ENCODE measurements at regions not wholly inside any gene's neighbourhood (a gene's known extent, or its start where the extent isn't known, plus 50 kb on each side); places are given as distances from the start of the nearest gene placed in this dataset.

DNA sequence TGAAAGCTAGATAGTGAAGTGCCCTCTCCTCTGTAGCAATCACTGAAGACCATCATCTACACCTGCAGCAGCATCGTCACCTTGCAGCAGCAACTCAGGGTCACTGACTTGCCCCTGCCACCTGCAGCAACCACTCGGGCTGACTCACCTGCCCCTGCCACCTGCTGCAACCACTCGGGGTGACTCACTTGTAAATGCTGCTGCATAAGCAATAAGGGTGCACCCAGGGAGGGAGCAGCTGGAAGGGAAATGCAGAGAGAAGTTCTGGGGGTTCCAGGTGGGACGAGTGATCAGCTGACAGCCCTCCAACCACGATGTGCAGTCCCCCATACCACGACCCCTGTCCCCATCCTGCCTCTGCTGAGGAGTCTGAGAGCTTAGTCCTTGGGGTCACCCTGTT is 357.1 kb upstream of the SFSWAP start:
- Histone ChIP-seq H3K27ac (ENCODE audit: control insufficient read depth, insufficient read depth, low read length) (no peak overlapping the region), H3K27me3 (ENCODE audit: control insufficient read depth, extremely low read depth, insufficient read depth, low read length) (no peaks in the 10 kb centered on the region), H3K9me1 (ENCODE audit: control insufficient read depth, extremely low read depth, insufficient read depth, low read length) (no peaks in the 10 kb centered on the region), H3K79me2 (ENCODE audit: control insufficient read depth, insufficient read depth, low read length) (no peaks in the 10 kb centered on the region), H3K9me3 (ENCODE audit: control insufficient read depth, low read depth, low read length) (no peaks in the 10 kb centered on the region), H2AFZ (ENCODE audit: control insufficient read depth, low read length) (no peak overlapping the region), H3K4me2 (ENCODE audit: control insufficient read depth, extremely low read depth, insufficient read depth, low read depth, low read length) (no peak overlapping the region), H3K36me3 (ENCODE audit: control insufficient read depth in 2 of 2, extremely low read depth in 1 of 2, insufficient read depth in 2 of 2, low read length in 2 of 2) (no peaks in the 10 kb centered on the region), H3K9ac (ENCODE audit: control insufficient read depth, extremely low read depth, insufficient read depth, low read length) (no peak overlapping the region), H3K4me1 (ENCODE audit: control insufficient read depth, extremely low read depth, insufficient read depth, low read length) (no peaks in the 10 kb centered on the region), H4K20me1 (ENCODE audit: control insufficient read depth, extremely low read depth, insufficient read depth, low read length) (no peaks in the 10 kb centered on the region), H3K4me3 (ENCODE audit: control insufficient read depth in 2 of 3, extremely low read depth in 1 of 3, insufficient read depth in 2 of 3, low read depth in 1 of 3, low read length in 3 of 3) (no peak overlapping the region)
- dilution Hi-C loops (cut with MboI; ENCODE audit: extremely low pct_ligation_motif_present, low sequenced_read_pairs), result no loop called here
- DNase-seq (ENCODE audit: low read depth, low spot score) (no peak), FAIRE-seq (no peak)
- TF ChIP-seq EZH2 (IDR thresholded peaks at IDR 0.05; ENCODE audit: low read length), result no peak
- TF ChIP-seq, protein P1, sequence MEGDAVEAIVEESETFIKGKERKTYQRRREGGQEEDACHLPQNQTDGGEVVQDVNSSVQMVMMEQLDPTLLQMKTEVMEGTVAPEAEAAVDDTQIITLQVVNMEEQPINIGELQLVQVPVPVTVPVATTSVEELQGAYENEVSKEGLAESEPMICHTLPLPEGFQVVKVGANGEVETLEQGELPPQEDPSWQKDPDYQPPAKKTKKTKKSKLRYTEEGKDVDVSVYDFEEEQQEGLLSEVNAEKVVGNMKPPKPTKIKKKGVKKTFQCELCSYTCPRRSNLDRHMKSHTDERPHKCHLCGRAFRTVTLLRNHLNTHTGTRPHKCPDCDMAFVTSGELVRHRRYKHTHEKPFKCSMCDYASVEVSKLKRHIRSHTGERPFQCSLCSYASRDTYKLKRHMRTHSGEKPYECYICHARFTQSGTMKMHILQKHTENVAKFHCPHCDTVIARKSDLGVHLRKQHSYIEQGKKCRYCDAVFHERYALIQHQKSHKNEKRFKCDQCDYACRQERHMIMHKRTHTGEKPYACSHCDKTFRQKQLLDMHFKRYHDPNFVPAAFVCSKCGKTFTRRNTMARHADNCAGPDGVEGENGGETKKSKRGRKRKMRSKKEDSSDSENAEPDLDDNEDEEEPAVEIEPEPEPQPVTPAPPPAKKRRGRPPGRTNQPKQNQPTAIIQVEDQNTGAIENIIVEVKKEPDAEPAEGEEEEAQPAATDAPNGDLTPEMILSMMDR (optimal IDR thresholded peaks at IDR 0.05 in 1 of 3, IDR thresholded peaks at IDR 0.05 in 1 of 3, conservative IDR thresholded peaks at IDR 0.05 in 1 of 3; ENCODE audit: extremely low read depth in 1 of 3, insufficient read depth in 2 of 3, low read length in 3 of 3), result no peak

DNA sequence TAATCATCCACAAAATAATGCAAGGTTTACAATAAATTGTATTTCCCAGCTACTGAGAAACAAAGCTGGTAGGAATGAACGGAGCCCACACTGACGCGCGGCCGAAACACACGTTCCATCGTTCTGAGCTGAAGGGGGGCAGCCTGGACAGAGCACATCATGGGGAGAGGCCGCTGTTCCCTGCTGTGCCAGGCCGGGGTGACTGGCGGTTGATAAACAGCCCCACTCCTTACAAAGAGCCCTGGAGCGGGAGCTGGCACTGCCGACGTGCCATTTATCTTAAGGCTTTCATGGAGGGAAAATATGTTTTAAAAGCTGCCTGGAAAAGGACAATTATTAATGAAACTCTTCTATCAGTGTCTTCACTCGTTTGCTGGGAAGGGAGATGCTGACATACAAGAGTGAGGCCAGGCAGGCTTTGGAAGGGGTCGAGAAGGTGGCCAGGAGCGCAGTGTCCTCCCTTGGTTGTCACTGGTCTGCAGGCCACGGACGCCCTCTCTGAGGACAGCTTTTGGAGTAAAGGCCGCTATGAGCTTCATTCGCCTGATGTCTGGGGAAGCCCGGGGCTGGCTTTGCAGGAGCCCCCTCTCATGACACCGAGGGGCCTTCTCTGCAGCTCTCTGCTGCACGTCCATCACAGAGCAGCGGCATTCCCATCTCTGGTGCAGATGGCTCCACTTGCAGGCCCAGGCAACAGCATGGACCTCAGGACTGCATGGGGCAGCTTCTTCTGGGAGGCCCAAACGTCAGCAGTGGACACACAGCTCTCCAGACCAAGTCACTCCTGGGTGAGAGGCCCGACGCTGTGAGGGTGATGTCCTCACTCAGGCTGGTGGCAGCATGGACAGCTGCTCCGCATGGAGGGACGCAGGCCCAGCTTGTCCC is 355.3 kb upstream of the SFSWAP start:
- no peak for DNase-seq (ENCODE audit: low read depth, low spot score)
- FAIRE-seq, result no peak
- TF ChIP-seq, protein P1 (optimal IDR thresholded peaks at IDR 0.05 in 1 of 3, IDR thresholded peaks at IDR 0.05 in 1 of 3, conservative IDR thresholded peaks at IDR 0.05 in 1 of 3; ENCODE audit: extremely low read depth in 1 of 3, insufficient read depth in 2 of 3, low read length in 3 of 3), result no peak
- TF ChIP-seq EZH2 (IDR thresholded peaks at IDR 0.05; ENCODE audit: low read length), result no peak
- Histone ChIP-seq H3K36me3 (ENCODE audit: control insufficient read depth in 2 of 2, extremely low read depth in 1 of 2, insufficient read depth in 2 of 2, low read length in 2 of 2) (no peaks in the 10 kb centered on the region), H3K4me3 (ENCODE audit: control insufficient read depth in 2 of 3, extremely low read depth in 1 of 3, insufficient read depth in 2 of 3, low read depth in 1 of 3, low read length in 3 of 3) (no peak overlapping the region), H4K20me1 (ENCODE audit: control insufficient read depth, extremely low read depth, insufficient read depth, low read length) (no peaks in the 10 kb centered on the region), H3K9me3 (ENCODE audit: control insufficient read depth, low read depth, low read length) (no peaks in the 10 kb centered on the region), H3K79me2 (ENCODE audit: control insufficient read depth, insufficient read depth, low read length) (no peaks in the 10 kb centered on the region), H3K9ac (ENCODE audit: control insufficient read depth, extremely low read depth, insufficient read depth, low read length) (no peak overlapping the region), H3K9me1 (ENCODE audit: control insufficient read depth, extremely low read depth, insufficient read depth, low read length) (no peaks in the 10 kb centered on the region), H3K27me3 (ENCODE audit: control insufficient read depth, extremely low read depth, insufficient read depth, low read length) (no peaks in the 10 kb centered on the region), H2AFZ (ENCODE audit: control insufficient read depth, low read length) (no peak overlapping the region), H3K4me1 (ENCODE audit: control insufficient read depth, extremely low read depth, insufficient read depth, low read length) (no peaks in the 10 kb centered on the region), H3K4me2 (ENCODE audit: control insufficient read depth, extremely low read depth, insufficient read depth, low read depth, low read length) (no peak overlapping the region), H3K27ac (ENCODE audit: control insufficient read depth, insufficient read depth, low read length) (no peak overlapping the region)
- dilution Hi-C loops (cut with MboI; ENCODE audit: extremely low pct_ligation_motif_present, low sequenced_read_pairs), result no loop called here

All from keratinocyte (primary cell).